ENCODE measurements at regions not wholly inside any gene's neighbourhood (a gene's known extent, or its start where the extent isn't known, plus 50 kb on each side); places are given as distances from the start of the nearest gene placed in this dataset.

- no peaks in the 10 kb centered on the region for H4K20me1 ChIP-seq (ENCODE audit: control insufficient read depth, insufficient read depth)
- ChIA-PET SMC1A (ENCODE audit: uncharacterized antibody, unreplicated experiment) (no interaction called here), RAD21 (ENCODE audit: unreplicated experiment) (no interaction called here), CTCF (no interaction called here), POLR2A (no interaction called here)
- DNase-seq (ENCODE audit: low read depth, low spot score): no peak
- no peak overlapping the region for H3K4me2 ChIP-seq (ENCODE audit: control insufficient read depth, insufficient read depth)
- peak; percentile 44 for ATAC-seq
- BruUV-seq (replicated peaks): no TSS peak
- H3K4me1 ChIP-seq (ENCODE audit: control insufficient read depth, insufficient read depth, low read length): no peaks in the 10 kb centered on the region
- H3K36me3 ChIP-seq (ENCODE audit: control insufficient read depth in 2 of 2, insufficient read depth in 2 of 2, low read length in 1 of 2): no peaks in the 10 kb centered on the region
- H2AFZ ChIP-seq (ENCODE audit: control insufficient read depth, low read depth, low read length): no peak overlapping the region
- no peak overlapping the region for H3K4me3 ChIP-seq
- no peak overlapping the region for H3K27ac ChIP-seq (ENCODE audit: control insufficient read depth, insufficient read depth)
- intact Hi-C loops (cut with micrococcal nuclease; ENCODE audit: unreplicated experiment) (no loop called here), in situ Hi-C loops (cut with MboI) (no loop called here)
- H3K9me3 ChIP-seq (replicated peaks; ENCODE audit: control insufficient read depth, insufficient read depth, low read length): no peaks in the 10 kb centered on the region
- FAIRE-seq: no peak
- H3K9ac ChIP-seq (ENCODE audit: control insufficient read depth, insufficient read depth, low read length): no peak overlapping the region
- TF ChIP-seq ZNF207 (IDR thresholded peaks at IDR 0.05; ENCODE audit: borderline replicate concordance) (no peak), CHD4 (IDR thresholded peaks at IDR 0.05) (no peak)
- WGBS (ENCODE audit: insufficient coverage, insufficient replicate concordance, low lambda C conversion rate, missing lambda C conversion rate): 0% methylated on average over 2 of the region's 2 CpGs
- no peaks in the 10 kb centered on the region for H3K27me3 ChIP-seq (replicated peaks in 1 of 2; ENCODE audit: control insufficient read depth in 2 of 2, insufficient read depth in 2 of 2, low read length in 1 of 2)
- H3K79me2 ChIP-seq (ENCODE audit: control insufficient read depth, insufficient read depth, low read length): no peaks in the 10 kb centered on the region
Measured at GRCh38 chr9:32011049-32011448, 373.4 kb upstream of the ACO1 start.

- Histone ChIP-seq H3K9me3 (replicated peaks; ENCODE audit: control insufficient read depth, insufficient read depth, low read length) (no peaks in the 10 kb centered on the region), H3K27ac (ENCODE audit: control insufficient read depth, insufficient read depth) (no peak overlapping the region), H3K9ac (ENCODE audit: control insufficient read depth, insufficient read depth, low read length) (no peak overlapping the region), H3K36me3 (ENCODE audit: control insufficient read depth in 2 of 2, insufficient read depth in 2 of 2, low read length in 1 of 2) (no peaks in the 10 kb centered on the region), H2AFZ (ENCODE audit: control insufficient read depth, low read depth, low read length) (no peak overlapping the region), H3K4me2 (ENCODE audit: control insufficient read depth, insufficient read depth) (no peak overlapping the region), H3K27me3 (replicated peaks in 1 of 2; ENCODE audit: control insufficient read depth in 2 of 2, insufficient read depth in 2 of 2, low read length in 1 of 2) (no peaks in the 10 kb centered on the region), H4K20me1 (ENCODE audit: control insufficient read depth, insufficient read depth) (no peaks in the 10 kb centered on the region), H3K4me1 (ENCODE audit: control insufficient read depth, insufficient read depth, low read length) (no peaks in the 10 kb centered on the region), H3K79me2 (ENCODE audit: control insufficient read depth, insufficient read depth, low read length) (no peaks in the 10 kb centered on the region), H3K4me3 (no peak overlapping the region)
- ChIA-PET CTCF (no interaction called here), SMC1A (ENCODE audit: uncharacterized antibody, unreplicated experiment) (no interaction called here), POLR2A (interaction anchor here (1.3 kb wide), 1 partner anchor 12 kb away, joined by 3 read pairs; no protein-coding TSS in a partner anchor), RAD21 (ENCODE audit: unreplicated experiment) (no interaction called here)
- BruUV-seq (replicated peaks): no TSS peak
- FAIRE-seq: no peak
- in situ Hi-C loops (cut with MboI) (no loop called here), intact Hi-C loops (cut with micrococcal nuclease; ENCODE audit: unreplicated experiment) (no loop called here)
- WGBS (ENCODE audit: insufficient coverage, insufficient replicate concordance, low lambda C conversion rate, missing lambda C conversion rate): 53% methylated on average over 5 of the region's 5 CpGs
- DNase-seq (ENCODE audit: low read depth, low spot score): no peak
- ATAC-seq: no peak
- TF ChIP-seq SRF (IDR thresholded peaks at IDR 0.05; ENCODE audit: low read depth in 2 of 2, low read length in 2 of 2): no peak
- no peak for TF ChIP-seq IKZF1 (conservative IDR thresholded peaks at IDR 0.05)
- no peak for TF ChIP-seq FOXM1 (IDR thresholded peaks at IDR 0.05; ENCODE audit: low read depth, low read length)
- TF ChIP-seq ZNF592 (IDR thresholded peaks at IDR 0.05): no peak
- TF ChIP-seq SMC3 (IDR thresholded peaks at IDR 0.05; ENCODE audit: borderline replicate concordance, low read length): no peak
- TF ChIP-seq RAD51 (IDR thresholded peaks at IDR 0.05): no peak
- TF ChIP-seq RAD21 (IDR thresholded peaks at IDR 0.05; ENCODE audit: insufficient read depth, low read depth, low read length): no peak
- TF ChIP-seq ELK1 (IDR thresholded peaks at IDR 0.05; ENCODE audit: low read depth, low read length): no peak
- no peak for TF ChIP-seq ATF3 (IDR thresholded peaks at IDR 0.05; ENCODE audit: borderline replicate concordance, extremely low read depth, low read depth, low read length)
- TF ChIP-seq CEBPB (IDR thresholded peaks at IDR 0.05; ENCODE audit: borderline replicate concordance in 1 of 2, low read depth in 2 of 2, low read length in 2 of 2): no peak
Measured at GRCh38 chr9:32015795-32016194, 368.6 kb upstream of the ACO1 start.
